ENCODE measurements at regions not wholly inside any gene's neighbourhood (a gene's known extent, or its start where the extent isn't known, plus 50 kb on each side); places are given as distances from the start of the nearest gene placed in this dataset.

DNA sequence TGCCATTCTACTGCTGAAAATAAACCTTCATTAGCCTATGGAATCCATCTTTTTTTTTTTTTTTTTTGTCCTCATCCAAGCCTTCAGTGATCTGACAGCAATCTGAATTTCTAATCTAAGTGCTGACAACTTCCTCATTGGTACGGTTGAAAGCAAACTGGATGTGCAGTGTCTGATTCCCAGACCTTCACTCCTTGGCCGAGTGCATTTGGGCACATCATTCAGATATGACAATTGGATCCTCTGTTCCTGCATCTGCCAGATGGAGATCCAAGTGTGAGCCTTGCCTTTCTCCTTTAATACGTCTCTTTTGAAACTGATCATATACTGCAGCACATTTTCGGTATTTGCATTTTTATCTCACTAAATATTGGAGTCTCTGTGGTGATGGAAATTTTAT is 713.1 kb downstream of the DCDC2C start:
- no peaks in the 10 kb centered on the region for H4K20me1 ChIP-seq (ENCODE audit: insufficient read depth, low read length)
- BruUV-seq (replicated peaks) = no TSS peak
- ATAC-seq (no peak), FAIRE-seq (no peak), DNase-seq (ENCODE audit: low spot score) (no peak)
- no peak overlapping the region for H2AFZ ChIP-seq (ENCODE audit: low read length)
- no peak overlapping the region for H3K4me3 ChIP-seq (replicated peaks in 1 of 3; ENCODE audit: insufficient read depth in 1 of 3, low read depth in 2 of 3, low read length in 3 of 3)
- in situ Hi-C loops (cut with HindIII; ENCODE audit: extremely low pct_ligation_motif_present, low pct_unique_long_range_greater_than_20kb) (no loop called here), intact Hi-C loops (cut with micrococcal nuclease; ENCODE audit: unreplicated experiment) (no loop called here)
- H3K4me2 ChIP-seq (ENCODE audit: low read depth, low read length) = no peak overlapping the region
- H3K9me3 ChIP-seq (ENCODE audit: low read length) = peaks cover 77% of the 10 kb centered on the region
- TF ChIP-seq, protein P1, sequence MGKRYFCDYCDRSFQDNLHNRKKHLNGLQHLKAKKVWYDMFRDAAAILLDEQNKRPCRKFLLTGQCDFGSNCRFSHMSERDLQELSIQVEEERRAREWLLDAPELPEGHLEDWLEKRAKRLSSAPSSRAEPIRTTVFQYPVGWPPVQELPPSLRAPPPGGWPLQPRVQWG (CRISPR knock-in tag; IDR thresholded peaks at IDR 0.05; ENCODE audit: borderline replicate concordance, low read depth) = no peak
- TF ChIP-seq ZNF878 (CRISPR knock-in tag; IDR thresholded peaks at IDR 0.05) (no peak), PHF21A (CRISPR knock-in tag; IDR thresholded peaks at IDR 0.05) (no peak), ZNF253 (CRISPR knock-in tag; IDR thresholded peaks at IDR 0.05; ENCODE audit: borderline replicate concordance) (no peak), BORCS8-MEF2B (CRISPR knock-in tag; IDR thresholded peaks at IDR 0.05) (no peak)
- TF ChIP-seq, protein P2, sequence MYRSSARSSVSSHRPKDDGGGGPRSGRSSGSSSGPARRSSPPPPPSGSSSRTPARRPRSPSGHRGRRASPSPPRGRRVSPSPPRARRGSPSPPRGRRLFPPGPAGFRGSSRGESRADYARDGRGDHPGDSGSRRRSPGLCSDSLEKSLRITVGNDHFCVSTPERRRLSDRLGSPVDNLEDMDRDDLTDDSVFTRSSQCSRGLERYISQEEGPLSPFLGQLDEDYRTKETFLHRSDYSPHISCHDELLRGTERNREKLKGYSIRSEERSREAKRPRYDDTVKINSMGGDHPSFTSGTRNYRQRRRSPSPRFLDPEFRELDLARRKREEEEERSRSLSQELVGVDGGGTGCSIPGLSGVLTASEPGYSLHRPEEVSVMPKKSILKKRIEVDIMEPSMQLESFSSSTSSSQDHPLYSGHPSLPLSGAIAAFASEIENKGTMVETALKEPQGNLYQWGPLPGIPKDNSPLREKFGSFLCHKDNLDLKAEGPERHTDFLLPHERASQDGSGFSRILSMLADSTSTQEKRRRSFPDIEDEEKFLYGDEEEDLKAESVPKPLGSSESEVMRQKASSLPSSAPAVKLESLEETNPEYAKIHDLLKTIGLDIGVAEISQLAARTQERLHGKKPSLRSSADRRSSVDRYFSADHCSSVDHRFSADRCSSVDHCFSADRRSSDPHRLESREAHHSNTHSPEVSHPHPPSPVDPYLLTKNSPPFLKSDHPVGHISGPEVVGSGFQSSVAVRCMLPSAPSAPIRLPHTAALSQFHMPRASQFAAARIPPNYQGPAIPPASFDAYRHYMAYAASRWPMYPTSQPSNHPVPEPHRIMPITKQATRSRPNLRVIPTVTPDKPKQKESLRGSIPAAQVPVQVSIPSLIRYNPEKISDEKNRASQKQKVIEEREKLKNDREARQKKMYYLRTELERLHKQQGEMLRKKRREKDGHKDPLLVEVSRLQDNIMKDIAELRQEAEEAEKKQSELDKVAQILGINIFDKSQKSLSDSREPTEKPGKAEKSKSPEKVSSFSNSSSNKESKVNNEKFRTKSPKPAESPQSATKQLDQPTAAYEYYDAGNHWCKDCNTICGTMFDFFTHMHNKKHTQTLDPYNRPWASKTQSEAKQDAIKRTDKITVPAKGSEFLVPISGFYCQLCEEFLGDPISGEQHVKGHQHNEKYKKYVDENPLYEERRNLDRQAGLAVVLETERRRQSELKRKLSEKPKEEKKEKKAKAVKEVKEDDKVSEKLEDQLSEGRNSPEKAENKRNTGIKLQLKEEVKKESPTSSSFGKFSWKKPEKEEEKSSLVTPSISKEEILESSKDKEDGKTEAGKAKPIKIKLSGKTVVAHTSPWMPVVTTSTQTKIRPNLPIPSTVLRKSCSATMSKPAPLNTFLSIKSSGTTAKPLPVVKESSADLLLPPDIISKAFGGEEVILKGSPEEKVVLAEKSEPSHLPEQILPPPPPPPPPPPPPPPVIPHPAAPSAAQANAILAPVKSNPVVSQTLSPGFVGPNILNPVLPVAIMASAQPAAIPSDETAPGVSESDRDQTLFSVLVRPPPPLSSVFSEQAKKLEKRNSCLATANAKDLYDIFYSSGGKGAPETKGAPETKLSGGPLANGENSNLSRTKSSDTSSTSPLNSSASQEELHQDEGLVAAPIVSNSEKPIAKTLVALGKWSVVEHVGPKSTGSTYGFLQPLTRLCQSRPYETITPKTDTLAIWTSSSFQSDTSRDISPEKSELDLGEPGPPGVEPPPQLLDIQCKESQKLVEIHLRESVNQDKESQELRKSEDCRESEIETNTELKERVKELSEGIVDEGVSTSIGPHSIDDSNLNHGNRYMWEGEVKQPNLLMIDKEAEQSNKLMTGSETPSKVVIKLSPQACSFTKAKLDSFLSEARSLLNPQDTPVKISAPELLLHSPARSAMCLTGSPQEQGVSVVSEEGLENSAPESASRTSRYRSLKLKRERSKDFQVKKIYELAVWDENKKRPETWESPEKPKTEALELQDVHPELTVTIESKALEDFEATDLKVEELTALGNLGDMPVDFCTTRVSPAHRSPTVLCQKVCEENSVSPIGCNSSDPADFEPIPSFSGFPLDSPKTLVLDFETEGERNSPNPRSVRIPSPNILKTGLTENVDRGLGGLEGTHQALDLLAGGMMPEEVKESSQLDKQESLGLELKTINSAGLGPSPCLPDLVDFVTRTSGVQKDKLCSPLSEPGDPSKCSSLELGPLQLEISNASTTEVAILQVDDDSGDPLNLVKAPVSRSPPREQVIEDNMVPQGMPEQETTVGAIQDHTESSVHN (CRISPR knock-in tag; IDR thresholded peaks at IDR 0.05) = no peak
- TF ChIP-seq, protein P3, sequence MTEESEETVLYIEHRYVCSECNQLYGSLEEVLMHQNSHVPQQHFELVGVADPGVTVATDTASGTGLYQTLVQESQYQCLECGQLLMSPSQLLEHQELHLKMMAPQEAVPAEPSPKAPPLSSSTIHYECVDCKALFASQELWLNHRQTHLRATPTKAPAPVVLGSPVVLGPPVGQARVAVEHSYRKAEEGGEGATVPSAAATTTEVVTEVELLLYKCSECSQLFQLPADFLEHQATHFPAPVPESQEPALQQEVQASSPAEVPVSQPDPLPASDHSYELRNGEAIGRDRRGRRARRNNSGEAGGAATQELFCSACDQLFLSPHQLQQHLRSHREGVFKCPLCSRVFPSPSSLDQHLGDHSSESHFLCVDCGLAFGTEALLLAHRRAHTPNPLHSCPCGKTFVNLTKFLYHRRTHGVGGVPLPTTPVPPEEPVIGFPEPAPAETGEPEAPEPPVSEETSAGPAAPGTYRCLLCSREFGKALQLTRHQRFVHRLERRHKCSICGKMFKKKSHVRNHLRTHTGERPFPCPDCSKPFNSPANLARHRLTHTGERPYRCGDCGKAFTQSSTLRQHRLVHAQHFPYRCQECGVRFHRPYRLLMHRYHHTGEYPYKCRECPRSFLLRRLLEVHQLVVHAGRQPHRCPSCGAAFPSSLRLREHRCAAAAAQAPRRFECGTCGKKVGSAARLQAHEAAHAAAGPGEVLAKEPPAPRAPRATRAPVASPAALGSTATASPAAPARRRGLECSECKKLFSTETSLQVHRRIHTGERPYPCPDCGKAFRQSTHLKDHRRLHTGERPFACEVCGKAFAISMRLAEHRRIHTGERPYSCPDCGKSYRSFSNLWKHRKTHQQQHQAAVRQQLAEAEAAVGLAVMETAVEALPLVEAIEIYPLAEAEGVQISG (CRISPR knock-in tag; IDR thresholded peaks at IDR 0.05) = no peak
- TF ChIP-seq, protein P4, sequence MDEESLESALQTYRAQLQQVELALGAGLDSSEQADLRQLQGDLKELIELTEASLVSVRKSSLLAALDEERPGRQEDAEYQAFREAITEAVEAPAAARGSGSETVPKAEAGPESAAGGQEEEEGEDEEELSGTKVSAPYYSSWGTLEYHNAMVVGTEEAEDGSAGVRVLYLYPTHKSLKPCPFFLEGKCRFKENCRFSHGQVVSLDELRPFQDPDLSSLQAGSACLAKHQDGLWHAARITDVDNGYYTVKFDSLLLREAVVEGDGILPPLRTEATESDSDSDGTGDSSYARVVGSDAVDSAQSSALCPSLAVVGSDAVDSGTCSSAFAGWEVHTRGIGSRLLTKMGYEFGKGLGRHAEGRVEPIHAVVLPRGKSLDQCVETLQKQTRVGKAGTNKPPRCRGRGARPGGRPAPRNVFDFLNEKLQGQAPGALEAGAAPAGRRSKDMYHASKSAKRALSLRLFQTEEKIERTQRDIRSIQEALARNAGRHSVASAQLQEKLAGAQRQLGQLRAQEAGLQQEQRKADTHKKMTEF (CRISPR knock-in tag; IDR thresholded peaks at IDR 0.05) = no peak
- ChIA-PET POLR2A (no interaction called here), CTCF (ENCODE audit: low intra/inter-chr PET ratio, low total read pairs) (no interaction called here)
- no peak overlapping the region for H3K9ac ChIP-seq (ENCODE audit: insufficient read depth, low read depth, low read length)
- 12% methylated on average over 4 of the region's 4 CpGs for WGBS (ENCODE audit: low lambda C conversion rate)
- no peaks in the 10 kb centered on the region for H3K79me2 ChIP-seq (ENCODE audit: insufficient read depth, low read length)
- no peaks in the 10 kb centered on the region for H3K36me3 ChIP-seq (replicated peaks in 1 of 2; ENCODE audit: control insufficient read depth in 1 of 2, insufficient read depth in 2 of 2, low read length in 2 of 2)
- no peaks in the 10 kb centered on the region for H3K4me1 ChIP-seq (ENCODE audit: insufficient read depth, low read length)
- H3K27ac ChIP-seq (ENCODE audit: extremely low read length, insufficient read depth, low read length) = no peak overlapping the region
- H3K27me3 ChIP-seq (ENCODE audit: control insufficient read depth in 1 of 2, insufficient read depth in 2 of 2, low read length in 2 of 2) = no peaks in the 10 kb centered on the region
